ENCODE measurements at regions not wholly inside any gene's neighbourhood (a gene's known extent, or its start where the extent isn't known, plus 50 kb on each side); places are given as distances from the start of the nearest gene placed in this dataset.
A peak's percentile ranks its signal among the peaks of the same experiment; 100 is the strongest.

DNA sequence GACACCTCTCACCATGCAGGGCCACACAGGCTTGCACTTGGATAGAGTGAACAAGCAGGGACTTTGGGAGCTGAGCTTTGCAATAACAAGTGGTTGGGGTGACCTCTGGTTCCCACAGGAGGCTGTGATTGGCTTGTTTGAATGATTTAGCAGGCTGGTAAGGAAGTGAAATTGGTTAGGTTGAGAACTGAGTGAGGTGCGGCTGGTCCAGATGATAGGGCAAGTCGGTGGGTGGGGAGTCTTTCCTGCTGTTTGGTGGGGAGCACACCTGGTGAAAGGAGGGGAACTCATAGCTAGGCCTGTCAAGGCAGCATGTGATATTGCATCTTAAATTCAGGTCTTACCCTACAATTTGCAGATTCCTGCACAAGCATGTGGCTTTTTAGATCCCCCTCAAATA is 794.6 kb upstream of the ZNF608 start:
- DNase-seq, result no peak

DNA sequence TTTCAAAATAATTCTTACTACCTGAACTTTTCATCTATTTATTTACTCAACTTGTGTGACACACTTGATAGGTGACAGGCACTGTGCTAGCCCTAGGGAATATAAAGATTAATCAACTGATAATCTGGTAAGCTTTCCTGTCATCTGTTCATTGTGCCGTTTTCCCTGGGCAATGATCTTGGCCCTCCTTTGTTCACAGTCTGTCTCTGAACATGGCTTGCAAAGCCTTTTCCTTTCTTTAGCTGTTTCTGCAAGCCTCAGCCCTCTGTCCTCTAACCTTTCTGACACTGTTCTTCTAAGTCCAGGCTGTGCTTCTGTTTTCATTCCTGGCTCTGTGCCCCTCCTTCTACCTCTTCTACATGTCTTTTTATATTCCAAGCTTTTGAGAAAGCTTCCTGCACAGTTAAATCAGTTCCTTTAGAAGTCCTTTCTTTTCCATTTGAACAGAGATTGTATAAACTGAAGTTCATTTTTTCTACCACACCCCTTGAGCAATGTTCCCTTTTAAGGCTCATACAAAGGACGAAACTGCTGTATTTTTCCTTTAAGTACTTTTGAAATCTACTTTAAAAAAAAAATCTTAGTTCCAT is 803.0 kb upstream of the ZNF608 start:
- DNase-seq, result no peak

DNA sequence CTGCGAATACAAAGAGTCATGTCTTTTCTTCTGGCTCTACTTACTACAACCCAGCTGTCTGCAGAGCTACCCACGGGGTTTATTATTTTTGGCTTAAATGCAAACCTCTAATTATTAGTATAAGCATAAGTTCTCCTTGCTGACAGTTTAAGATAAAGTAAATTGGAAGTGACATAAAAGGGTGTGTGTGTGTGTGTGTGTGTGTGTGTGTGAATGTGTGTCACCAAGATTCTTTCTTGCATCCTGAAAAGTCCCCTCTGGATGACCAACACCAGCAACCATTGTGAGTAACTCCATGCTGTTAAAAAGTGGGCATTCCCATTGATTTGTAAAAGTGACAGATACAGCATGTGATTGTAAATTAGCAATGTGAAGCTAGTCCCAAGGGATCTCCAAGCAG is 803.8 kb upstream of the ZNF608 start:
- DNase-seq, result no peak

DNA sequence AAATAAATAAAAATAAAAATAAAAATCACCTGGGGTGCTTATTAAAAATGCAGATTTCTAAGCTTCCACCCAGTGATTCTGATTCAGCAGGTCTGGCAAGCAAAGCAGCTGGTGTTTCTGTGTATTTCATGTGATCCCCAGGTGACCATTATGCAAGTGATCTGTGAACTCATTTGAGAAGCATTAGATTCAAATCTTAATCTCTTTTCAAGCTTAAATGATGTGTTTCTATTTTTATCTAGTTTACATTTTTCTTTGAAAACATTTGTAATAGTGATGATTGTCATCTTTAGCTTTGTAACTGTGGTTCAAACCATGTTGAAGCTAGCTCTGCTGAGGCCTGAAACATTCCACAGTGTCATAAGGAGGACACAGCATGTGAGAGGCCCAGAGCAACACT is 804.8 kb upstream of the ZNF608 start:
- no peak for DNase-seq

DNA sequence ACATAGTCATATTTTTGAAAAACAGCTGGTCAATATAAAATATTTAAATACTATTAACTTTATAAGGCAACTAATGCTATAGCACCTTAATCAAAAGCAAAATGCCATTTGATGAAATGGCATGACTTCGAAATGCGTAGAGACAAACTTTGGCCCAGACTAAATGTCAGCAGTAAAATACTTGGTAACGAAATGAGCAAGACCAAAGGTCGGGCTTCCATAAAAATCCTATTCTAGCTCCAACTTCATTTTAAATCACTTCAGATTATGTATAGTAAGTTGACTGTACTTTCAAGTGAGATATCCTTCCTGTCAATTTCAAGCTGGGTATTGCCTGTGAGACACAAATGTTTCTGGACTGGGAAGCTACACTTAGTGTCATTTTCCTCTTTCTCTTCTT is 805.4 kb upstream of the ZNF608 start:
- no peak for DNase-seq

DNA sequence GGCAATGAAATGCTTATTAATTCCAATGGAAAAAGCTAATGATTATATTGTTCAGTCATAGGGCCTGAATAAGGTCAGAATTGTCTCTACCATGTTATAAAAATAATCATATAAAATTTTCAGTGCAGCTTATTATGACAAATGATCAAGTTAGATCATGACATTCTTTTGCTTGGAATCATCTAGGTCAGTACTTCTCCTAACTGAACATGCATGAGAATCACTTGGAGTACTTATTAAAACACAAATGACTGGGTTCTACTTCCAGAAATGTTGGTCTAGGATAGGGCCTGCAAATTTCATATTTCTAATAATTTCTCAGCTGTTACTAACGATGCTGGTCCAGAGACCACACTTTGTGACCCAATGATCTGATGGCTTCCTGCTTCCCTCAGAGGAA is 806.0 kb upstream of the ZNF608 start:
- no peak for DNase-seq

DNA sequence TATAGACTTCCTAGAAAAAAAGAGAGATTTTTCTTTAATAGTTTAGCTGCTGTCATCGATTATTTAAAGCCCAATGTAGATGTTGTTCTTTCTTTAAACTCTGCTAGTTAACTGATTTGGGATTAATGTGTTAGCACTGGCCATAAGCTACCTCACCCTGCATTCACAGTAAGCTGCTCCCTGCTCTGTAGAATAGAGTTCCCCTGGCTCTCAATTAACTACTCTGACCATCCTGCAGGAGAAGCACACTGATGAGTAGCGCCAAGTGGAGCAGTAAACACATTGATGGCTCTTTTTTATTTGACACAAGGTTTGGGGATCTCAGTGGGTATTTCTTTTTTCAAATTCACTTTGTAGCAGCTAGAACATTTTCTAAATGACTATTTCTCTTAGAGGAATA is 807.9 kb upstream of the ZNF608 start:
- no peak for DNase-seq

DNA sequence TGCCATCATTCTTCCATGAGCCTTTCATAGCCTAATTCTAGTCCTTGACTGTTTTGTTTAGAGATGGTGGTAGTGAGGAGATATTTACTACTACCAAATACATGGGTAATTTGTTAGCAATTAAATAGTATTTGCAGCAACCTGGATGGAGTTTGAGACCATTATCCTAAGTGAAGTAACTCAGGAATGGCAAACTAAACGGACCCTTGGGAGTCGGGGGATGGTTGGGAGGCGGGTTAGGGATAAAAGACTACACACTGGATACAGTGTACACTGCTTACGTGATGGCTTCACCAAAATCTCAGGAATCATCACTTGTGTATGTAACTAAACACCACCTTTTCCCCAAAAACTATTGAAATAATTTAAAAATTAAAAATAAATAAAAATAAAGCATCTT is 809.2 kb upstream of the ZNF608 start:
- DNase-seq, result no peak

DNA sequence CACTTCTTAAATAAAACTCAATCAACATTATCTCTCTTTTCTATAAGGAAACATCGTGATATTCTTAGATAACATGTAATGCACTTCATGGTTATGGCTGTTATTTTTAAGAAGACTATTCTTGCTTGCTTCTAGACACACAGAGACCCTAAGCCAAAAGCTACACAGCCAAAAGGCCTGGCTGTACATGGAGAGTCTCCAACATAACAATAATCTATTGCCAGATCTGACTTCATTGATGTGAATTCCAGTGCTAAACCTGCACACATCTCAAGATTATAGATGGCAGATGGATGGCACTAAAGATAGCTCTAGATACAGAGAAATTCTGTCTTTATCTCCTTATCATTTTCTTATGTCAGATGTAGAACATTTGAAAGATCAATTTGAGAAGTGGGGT is 811.6 kb upstream of the ZNF608 start:
- no peak for DNase-seq

DNA sequence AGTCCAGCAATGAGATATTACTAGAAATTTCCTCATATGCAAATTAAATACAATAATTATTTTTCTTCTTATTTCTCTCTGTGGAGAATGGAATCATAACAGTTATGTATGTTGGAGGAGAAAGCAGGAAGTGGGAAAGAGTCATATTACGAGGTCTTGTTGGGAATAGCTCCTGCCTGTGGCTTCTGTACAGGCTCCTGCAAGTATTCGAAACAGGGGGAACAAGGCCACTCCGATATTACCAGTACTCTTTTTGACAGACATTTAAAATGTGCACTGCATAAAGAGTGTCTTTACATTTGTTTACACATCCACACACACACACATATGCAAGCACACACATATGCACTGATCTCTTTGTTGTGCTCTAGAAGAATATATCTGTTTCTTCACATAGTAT is 812.0 kb upstream of the ZNF608 start:
- DNase-seq, result no peak

DNA sequence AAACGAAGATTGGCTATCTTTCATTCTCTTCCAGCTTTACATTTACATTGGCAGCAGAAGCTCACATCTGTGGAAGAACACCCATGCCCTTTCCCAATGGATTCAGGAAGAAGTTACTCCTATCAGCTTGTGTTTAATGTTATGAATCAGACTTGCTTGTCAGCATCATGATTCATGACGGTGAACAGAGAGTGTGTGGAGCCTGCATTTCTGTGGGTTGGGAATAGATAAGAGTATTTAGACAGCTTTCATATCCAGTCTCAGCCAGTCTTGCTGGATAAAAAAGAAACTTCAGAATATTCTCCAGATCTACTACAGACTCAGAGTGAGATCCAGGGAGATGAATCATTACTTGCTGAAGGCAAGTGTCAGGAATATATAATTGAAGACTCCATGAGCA is 812.9 kb upstream of the ZNF608 start:
- DNase-seq, result no peak

DNA sequence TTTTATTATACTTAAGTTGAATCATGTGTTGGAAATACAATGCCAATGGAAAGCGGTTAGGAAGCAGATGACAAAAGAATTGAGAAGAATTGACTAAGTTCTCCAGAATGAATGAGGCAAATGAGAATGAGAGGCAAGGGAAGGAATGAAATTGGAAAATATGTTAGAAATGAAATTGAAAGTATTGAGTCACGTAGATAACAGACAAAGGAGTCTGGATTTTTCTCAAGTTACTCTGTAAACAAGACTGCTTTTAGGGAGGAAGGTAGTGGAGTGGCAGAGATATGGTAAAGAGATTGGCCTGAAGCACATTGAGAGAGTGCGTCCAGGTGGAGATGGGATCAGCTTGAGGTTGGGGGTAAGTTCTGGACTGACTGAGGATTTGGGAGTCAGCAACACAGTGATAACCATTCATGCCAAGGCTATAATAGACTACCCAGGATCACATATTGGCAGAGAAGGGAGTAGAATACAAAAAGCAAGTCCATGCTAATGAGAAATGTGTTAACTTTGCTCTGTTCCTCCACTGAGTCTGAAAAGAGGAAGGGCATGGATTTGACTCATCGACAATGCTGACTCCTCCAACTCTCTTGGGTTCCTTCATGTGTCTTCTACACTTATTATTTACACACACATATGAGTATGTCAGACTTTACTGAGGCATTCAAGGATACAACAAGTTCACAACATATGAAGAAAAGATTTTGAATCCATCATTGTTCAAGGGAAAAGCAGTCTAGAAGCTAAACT is 814.2 kb upstream of the ZNF608 start:
- DNase-seq, result no peak

DNA sequence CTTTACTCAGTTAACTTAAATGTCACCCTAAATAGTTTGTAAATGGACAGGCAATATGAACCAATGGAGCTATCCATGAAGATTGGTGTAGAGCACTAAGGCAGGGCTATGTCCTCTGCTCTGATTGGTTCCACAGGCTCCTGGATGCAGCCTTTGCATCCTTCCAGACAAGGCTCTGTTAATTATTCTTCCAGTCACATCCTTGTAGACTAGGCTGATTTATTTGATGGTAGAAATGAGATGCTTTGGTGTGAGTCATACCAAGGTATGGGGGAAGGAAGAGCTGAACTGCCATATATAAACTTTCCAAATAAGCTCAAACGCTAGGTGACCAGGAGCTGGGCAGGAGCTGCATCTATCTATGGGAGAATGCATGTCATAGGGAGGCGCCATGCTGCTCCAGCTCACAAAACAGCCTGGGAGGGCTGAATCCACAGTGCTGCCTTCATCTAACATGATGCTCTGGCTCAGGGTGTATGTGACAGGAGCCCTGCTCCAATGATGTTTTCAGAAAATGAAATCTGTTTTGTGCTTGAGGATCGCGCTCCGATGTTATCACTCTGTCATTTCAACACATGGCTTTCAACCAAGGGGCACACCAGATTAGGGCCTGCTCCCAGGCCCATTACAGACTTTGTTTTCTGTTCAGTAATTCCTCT is 818.0 kb upstream of the ZNF608 start:
- no peak for DNase-seq

DNA sequence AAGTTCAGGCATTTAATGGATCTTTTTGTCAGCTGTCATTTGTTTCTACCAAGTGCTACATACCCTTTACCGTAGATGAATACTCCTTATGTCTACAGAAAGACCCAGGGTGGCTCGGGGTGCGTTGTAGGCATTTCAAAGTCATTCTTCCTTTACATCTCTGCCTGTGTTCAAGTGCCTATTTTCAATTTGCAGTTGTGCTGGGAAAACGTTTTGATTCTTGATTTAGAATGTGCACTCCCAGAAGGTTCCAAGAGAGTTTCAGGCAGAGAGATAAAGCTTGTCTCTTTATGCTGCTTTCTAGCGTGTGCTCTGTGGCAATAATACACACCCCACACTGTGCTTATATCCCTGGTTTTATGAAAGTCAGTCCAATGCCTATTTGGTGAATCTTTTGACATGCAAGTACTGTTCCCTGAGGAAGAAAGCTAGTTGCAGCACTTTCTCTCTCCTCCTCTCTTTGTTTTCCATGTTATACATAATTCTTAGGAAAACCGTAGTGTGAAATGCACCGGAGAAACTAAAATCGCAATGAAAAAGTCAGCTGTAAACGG is 828.1 kb upstream of the ZNF608 start:
- DNase-seq, result no peak

DNA sequence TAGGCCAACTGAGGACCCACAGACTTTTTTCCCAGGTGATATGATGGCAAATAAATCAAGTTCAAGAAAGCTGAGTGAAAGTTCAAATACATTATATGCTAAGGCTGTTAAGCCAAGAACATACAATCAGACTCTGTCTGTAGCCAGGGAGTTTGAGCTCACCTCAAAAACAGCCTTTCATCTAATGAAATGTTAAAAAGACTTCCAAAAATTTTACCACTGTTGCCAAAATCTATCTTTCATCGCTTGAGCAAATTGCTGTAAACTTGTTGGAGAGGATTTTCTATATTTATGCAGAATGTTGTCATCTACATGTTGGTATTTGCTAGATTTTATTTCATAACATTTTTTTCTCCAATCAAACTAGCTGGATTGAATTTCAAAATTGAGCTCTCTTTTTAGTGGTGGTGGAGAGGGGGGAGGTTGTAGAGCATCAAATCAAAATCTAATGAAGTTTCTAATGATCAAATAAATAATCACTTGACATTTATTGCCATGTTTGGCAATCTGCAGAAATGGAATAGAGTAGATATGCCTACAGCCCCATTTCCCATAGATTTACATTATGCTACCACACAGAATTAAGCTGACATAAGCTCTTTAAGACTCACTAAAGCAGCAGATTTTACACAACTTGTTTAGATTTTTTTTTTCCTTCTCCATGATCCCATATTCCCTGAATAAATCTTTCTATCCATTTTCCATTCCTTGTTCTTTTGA is 828.9 kb upstream of the ZNF608 start:
- DNase-seq, result no peak

DNA sequence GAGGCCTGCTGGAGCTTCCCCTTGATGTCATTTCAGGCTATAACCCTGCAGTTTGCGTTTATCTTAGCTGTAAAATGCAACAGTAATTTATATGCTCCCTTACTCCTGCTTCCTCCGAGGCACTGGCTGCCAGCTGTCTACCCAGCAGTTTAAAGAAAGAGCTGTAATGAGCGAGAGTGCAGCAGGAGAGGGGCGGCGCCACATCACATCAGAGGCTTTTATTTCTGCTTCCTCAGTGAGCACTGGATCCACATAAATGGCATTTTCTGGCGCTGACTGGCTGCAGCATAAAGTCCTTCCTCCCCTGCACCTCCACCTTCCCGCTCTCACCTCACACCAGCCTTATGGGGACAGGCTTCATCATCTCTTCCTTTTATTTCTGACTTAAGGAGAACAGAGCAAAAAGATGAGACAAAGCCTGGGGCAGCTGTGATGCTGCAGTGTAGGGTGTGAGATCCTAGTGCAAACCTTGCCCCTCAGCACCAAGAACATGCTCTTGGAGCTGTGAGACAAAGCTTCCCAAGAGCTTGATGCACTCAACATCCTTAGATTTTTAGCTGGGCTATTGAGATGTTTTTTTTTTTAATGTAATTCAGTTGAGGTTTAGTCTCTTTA is 829.6 kb upstream of the ZNF608 start:
- DNase-seq, result peak; percentile 62

DNA sequence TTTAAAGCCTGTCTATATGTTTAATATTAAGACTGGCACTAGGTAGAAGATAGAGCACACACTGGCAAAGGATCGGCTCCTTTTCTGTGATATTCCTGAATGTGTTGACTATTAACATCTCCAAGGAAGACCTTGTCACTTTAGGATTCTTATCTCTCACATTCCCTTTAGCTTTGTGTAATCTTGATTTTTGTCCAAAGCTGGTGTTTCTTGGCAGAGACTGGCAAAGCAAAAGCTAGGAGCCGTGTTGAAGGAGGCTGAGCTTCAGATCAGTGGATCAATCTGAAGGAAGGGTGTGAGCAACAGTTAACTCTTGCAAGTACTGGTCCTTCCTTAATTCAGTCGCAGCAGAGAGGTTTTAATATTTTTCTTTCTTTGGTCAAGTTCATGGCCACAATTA is 830.4 kb upstream of the ZNF608 start:
- no peak for DNase-seq

DNA sequence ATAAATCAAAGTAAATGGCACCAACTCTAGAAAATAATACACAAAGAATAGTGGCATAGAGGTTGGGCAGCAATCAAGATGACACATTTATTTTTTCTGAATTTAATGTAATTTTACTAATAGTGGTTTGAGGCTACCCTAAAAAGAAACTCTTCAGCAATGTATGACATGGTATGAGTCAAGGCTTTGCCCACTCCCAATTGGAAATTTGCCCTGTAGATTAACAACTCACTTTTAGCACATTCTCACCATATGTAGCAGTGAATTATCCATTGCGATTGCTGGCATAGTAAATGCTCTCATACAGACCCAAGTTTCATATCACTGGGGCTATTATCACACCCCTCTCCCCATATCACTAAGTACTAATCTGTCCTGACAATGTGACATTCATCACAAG is 832.1 kb upstream of the ZNF608 start:
- DNase-seq, result no peak

DNA sequence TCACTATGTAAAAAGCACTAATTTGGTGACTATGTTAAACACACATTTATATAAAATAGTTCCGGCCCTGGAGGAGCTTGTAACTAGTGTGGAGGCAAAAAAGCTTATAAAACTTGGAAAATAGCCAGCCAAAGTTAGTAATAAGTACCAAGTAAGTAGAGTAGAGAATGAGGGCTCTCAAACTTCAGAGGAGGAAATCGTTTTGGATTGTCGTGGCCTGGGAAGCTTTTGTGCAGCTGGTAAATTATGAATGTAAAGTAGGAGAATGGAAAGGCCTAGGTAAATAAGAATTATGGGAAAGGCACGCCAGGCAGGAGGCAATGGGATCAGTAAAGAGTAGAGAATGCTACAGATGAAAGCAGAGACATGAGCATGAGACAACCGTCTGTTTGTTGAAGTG is 832.7 kb upstream of the ZNF608 start:
- no peak for DNase-seq

DNA sequence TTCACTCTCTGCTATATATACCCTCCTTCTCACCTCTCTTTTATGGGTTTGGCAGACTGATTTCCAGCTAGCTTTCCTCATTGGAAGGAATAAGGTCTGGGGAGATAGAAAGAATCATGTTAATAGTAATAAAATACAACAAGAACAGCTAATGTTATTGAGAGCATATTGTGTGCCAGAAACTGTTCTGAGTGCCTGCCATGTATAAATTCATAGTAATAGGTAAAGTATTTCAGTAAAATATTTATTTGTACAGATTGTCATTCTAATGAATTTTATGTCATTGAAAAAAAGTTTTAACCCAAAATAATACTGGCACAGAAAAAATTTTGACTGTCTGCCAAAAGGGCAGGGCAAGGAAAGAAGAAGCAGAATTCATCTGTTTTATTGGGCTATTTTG is 834.9 kb upstream of the ZNF608 start:
- DNase-seq, result no peak

DNA sequence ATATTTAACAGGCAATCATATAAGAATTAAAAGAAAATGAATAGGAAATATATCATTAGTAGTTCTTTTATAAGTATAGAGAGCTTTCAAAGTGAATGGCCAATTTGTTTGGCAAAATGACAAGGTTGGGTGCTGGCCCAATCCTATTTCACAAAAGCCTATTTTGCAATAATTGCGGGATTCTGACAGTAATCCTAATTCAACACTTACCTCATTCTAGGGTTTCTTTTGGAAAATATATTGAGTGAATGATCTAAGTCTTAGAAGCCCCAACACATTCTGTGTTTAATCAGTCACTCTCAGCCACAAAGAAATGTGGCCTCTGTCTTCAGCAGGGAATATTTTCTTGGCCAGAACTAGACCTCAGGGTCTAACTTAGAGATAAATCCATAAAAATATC is 835.9 kb upstream of the ZNF608 start:
- DNase-seq, result peak; percentile 59

DNA sequence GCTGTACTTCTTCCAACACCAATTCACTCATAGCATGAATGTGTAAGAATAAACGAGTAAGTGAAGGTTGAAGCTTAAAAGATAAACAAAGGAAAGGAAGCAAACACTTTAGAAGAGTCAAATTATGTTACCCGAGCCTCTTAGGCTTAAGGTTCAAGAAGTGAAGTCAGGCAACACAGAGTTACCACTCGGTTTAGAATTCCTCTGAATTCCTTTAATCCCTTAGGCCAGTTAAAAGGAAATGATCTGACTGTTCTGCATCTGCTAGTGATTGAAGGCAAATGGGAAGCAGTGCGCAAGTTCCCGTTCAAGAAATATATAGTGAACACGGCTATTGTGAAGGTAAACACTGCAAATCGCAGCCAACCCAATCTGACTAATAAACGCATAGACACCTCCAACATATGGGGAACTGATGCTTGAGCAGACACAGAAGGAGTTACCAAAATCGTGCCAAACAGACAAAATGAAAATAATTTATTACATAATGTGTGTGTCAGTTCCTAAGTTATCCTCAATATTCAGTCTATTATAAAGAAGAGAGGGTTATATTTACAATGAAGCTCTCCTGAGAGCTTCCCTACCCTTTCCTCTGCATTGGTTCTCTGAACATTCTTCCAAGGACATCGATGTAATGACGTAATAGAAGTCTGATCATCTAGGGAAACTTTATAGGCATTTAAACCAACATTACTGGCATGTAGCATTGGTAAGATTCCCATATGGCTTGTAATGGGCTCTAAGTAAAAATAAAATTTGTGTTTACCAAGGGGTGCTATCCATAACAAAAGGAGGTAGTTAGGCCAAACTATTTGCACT is 837.1 kb upstream of the ZNF608 start:
- peak; percentile 54 for DNase-seq
